ENCODE measurements at regions not wholly inside any gene's neighbourhood (a gene's known extent, or its start where the extent isn't known, plus 50 kb on each side); places are given as distances from the start of the nearest gene placed in this dataset.

DNA sequence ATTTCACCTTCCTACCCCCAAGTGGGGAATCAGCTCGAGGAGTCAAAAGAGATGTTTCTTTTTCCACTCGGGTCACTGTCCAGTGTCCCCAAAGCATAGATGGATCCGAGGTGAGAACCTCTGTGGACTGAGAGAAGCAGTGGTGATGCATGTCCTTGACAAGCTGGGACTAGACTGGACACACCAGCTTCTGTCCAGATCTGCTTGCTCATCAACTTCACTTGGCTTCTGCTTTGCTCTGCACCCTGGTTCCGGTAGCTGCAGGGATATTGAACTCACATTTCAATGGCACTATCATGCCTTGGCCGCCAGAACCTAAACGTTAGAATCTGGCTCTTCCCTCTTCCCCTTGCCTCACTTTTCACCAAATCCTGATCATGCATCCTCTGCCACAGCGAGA, 50.3 kb upstream of the CXCL12 start:
- FAIRE-seq: no peak
- no peak for DNase-seq (ENCODE audit: low spot score in 2 of 2)

DNA sequence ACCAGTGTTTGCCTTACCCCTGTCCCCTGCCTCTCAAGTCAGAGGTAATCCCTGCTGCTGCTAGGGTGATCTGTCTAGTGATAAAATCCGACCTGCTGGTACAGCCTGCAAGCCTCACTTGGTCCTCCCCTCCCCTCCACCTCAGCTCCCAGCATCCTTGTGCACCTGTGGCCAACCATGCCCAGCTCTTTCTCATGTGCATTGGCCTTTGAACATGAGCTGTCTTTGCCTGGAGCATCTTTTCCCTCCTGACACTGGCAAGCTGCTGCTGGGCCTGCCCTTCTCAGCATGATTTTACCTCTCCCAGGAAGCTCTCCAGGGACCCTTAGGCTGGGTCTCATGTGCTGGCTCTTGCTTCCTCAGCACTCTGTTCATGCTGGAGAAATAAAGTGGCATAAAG, 51.3 kb upstream of the CXCL12 start:
- DNase-seq (ENCODE audit: low spot score in 2 of 2) (no peak), FAIRE-seq (no peak)

DNA sequence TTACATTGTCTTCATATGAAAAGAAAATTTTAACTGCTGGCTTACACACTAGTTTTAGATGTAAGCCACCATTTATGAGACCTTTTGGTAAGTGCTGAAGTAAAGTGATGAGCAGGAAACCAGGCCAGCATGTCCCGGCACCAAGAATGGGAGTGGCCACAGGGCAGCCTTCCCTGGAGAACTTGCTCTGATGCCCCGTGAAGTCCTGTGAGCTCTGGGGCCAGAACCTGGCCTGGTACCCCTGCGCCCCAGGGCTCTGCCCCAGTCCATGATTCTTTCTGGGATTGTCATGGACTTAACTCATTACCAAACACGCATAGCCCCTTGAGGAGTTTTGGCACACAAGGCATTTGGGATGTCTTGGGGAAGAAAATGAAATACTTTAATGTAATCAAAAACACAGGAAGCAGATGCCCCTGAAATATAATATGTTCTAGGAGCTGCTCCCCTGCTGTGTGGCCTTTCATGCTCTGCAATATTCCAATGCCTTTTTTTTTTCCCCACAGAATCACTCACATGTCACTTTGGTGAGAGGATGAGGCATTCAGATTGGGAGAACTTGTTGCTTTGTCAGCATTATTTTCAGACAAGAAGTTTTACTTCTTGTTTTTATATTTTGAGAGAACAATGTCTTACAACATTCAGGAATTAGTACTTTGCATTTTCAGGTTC, 53.1 kb upstream of the CXCL12 start:
- FAIRE-seq (no peak), DNase-seq (ENCODE audit: low spot score in 2 of 2) (no peak)

DNA sequence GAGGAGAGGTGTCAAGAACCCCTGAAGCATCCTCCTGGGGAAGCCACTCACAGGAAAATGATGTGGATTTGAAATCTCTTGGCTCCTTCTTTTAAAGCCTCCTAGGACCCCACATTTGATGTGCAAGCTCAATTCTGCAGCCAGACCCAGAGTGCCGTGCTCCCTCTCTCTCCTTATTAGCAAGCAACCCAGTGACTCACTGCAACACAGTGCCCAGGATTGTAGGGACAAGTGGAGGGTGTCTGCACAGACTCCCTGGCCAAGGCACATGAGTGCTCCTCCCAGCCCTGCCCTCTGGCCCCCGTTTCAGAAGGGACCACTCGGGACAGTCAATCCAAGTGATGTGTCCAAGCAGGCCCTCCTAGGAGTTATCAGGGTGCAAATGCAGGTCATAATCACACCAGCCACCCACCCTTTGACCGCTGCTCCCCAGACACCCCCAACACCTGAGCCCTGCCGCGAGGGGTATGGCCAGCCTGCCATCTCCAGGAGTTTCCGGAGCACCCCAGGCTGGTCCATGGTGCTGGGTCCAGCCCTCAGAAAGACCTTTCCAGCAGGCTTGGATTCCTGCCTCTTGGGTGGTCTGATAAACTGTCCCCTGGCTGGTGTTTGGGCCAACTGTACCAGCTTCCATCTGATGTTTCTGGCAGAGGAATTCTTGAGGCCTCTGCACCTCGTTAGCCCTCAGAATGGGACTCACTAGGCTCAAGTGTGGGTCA, 54.5 kb upstream of the CXCL12 start:
- DNase-seq (ENCODE audit: low spot score in 2 of 2) (no peak), FAIRE-seq (no peak)

DNA sequence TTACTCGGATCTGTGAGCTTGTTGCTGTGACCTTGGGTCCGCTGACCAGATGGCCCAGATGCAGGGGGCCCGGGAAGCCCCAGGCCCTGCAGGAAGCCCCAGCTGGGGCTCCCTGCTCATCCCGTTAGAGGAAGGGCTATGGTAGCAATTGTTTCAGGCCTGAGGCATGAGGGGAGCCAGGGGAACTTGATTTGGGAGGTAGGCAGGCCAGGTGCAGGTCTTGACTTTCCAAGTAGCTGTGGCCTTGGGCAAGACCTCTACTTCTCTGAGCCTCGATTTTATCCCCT, 55.0 kb upstream of the CXCL12 start:
- DNase-seq (ENCODE audit: low spot score in 2 of 2) (no peak), FAIRE-seq (no peak)

DNA sequence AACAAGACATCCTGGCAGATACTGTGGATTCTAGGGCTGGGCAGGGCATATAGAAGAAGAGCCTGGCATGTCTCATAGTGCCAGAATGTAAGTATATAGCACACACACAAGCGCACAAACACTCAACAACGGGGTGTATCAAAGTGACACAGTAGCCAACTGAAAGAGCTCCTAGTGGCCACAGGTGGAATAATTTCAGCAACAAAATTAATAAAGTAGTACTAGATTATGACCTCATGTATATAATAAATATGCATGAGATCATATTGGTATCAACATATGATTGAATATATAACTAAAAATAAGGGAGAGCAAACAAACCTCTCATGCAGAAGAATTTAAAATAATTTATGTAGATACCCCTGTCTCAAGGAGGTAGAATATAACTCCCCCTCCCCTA, 72.4 kb upstream of the CXCL12 start:
- FAIRE-seq (no peak), DNase-seq (ENCODE audit: low spot score in 2 of 2) (no peak)

DNA sequence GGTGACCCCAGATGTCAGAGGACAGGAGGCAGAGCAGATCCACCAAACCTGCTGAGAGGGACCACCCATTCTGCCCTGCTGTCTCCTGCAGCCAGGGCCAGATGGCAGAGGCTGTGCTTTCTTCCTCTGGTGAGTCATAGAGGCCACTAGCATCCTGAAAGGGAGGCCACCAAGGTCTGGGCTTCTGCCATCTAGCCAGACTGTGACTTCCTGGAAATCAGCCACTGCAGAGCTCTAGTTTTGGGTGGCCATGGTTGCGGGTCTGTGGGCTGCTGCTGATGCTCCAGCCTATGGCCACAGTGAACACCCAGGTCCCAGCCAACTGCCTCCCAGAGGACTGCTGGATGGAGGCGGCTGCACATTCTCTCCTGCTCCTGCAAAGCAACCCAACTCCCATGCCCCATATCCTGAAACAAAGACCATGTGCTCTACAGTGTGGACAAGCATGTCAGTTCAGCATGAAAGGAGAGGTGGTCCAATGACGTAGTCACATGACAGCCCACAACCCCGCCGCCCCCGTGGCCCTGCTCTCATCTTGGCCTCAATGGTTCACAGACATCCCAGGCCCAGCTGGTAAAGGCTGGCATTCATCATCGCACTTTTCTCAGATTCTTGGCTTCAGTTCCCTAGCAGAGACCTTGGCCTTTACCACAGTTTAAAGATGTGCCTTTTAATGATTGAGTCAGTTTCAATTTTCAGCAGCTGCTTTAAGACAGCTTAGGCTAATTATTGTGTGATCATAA, 73.9 kb upstream of the CXCL12 start:
- DNase-seq (ENCODE audit: low spot score in 2 of 2): no peak
- FAIRE-seq: no peak

DNA sequence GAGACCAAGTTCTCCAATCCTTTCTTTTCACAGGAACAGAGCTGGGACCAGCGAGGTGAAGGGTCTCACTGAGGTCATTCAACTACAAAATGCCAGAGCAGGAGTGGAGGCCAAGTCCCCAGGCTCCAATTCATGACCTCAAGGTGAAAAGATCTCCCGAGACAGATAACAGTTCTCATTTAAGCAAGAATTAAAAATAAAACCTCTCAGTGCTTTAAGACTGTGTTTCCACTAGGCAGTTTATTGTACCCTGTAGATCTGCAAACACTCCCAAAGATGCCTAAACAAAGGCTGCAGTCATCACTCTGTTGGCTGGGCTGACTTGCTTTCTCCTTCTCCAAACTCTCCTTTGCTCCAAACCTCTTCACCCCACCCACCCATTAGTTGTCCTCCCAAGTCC, 74.8 kb upstream of the CXCL12 start:
- no peak for FAIRE-seq
- DNase-seq (ENCODE audit: low spot score in 2 of 2): no peak

DNA sequence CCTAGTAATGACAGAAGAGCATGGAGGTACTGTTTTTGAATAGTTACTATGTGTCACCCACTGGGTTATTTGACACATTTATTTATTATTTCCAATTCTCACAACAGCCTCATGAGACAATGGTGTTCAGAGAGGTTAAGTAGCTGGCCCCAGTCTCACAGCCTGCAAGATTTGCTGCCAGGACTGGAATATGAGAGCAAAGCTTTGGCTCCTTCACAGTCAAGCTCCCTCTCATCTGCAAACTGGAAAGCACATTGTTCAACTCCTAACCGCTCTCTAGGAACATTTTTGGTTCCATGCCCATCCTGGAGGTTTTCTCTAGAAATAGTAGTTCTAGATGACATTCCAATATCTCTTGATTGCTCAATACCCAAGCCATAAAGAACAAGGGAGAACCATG, 75.5 kb upstream of the CXCL12 start:
- FAIRE-seq (no peak), DNase-seq (ENCODE audit: low spot score in 2 of 2) (no peak)

DNA sequence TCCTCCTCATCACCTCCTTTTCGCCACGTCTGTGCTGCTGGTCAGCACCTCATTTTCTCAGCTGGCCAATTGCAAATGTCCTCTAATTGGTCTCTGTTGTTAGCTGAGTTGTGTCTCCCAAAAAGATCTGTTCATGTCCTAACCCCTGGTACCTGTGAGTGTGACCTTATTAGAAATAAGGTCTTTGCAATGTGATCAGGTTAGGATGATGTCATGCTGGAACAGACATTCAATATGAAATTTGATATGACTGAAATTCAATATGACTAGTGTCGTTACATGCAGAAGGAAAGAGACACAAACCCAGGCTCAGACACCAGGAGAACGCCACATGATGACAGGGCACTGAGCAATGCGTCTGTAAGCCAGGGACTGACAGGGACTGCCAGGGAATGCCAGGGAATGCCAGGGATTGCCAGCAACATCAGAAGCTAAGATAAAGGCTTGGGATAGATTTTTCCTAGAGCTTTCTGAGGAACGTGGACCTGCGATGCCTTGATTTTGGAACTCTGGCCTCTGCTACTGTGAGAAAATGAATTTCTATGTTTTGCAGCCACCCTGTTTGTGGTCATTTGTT, 77.5 kb upstream of the CXCL12 start:
- no peak for DNase-seq (ENCODE audit: low spot score in 2 of 2)
- no peak for FAIRE-seq

DNA sequence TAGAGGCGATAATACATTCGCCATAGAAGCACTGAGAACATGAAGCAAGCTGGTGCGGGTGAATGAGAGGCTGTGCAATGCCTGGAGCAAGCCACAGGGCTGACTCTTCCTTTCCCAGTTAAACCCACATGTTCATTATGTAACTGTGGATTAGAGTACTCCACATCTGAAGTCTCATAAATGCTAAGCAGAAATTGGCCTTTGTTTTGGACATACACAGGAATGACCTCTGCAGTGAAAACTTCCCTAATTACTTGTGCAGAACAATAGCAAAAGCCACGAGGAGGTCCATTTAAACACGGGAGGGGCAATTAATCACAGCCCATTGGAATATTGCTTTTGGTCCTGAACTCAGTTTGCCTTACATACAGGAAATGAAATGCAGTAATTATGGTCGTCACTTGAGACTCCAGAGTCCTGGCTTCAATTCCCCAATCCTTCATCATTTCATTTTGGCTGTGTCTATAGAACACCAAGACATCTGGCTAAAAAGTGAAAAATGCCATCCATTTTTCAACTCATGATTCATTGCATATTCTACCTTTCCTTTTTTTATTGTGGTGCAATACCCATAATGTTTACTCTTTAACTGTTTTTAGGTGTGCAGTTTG, 78.7 kb upstream of the CXCL12 start:
- DNase-seq (ENCODE audit: low spot score in 2 of 2): no peak
- FAIRE-seq: no peak

DNA sequence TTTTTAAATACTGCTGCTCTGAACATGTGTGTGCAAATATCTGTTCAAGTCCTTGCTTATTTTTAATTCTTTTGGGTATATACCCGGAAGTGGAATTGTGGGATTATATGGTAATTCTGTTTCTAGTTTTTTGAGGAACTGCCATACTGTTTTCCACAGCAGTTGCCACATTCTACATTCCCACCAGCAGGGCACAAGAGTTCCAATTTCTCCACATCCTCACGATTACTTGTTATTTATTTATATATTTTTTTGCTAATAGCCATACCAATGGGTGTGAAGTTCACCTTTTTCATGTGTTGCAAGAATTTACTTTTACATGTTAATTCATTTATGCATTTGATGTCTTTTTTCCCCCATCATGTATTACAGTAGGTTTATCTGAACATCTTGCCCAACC, 79.6 kb upstream of the CXCL12 start:
- DNase-seq (ENCODE audit: low spot score in 2 of 2) (no peak), FAIRE-seq (no peak)

DNA sequence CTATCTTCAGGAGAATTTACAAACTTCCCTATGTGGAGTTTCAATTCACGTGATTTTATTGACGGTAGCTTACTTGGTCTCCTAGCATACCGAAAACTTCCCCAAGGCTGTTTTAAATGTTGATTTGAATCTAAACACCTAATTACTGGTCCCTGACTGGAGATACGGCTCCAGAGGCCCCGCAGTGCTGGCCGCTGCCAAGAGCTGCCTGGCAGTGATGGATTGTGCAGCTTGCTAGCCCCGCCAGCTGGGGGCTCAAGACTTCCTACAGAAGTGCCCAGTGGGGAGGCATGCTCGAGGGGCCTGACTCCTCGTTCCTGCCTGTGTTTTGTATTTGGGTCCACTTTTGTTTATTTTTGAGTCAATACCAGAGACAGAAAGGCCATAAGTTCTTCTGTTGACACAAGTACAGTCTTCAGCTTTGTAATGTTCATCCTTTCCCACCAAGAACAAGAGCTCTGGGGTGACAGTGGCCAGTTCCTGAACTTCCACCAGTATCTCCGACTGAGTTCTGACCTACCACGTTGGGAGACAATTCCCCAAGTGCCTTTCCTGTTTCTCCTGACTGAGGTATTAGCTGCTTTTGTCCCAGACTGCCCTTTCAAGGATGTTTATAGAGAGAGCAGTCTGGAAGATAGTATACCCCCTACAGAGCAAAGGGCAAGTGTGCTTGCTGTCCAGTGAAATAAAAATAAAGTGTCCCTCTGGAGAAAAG, 80.7 kb upstream of the CXCL12 start:
- DNase-seq (ENCODE audit: low spot score in 2 of 2) (no peak), FAIRE-seq (no peak)

DNA sequence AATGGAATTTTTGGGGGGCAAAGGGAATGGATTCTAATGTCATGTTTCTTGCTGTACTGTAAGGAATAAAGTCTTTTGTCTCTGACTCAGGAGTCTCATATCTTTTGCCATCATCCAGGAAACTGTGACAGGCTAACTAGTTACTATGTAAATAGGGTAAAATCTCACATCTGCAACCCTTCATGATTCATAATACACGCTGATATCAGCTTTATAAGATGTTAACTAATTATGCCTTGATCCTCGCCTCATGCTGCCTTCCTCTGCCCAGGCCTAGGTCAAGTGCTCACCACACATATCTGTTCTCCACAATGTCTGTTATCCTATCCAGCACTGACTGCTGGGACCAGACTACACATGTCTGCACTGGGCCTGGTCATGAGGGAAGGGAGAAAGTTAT, 81.3 kb upstream of the CXCL12 start:
- DNase-seq (ENCODE audit: low spot score in 2 of 2): no peak
- no peak for FAIRE-seq

DNA sequence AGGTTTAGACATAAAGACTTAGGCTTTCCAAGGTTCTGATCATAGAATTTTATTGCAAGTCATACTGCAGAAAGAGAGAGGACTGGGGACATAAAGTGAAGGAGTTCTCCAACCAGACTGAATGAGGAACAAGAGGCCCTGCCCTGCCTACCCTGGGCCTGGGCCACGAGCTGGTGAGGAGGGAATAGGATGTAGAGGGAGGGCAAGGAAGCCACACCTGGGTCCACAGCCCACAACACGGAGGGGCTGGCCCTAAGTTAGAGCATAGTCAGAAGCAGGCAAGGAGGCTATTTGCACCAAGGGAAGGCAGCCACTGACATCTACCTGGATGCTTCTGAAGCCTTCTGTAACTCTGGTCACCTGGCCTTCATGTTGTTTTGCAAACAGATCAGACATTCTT, 82.2 kb upstream of the CXCL12 start:
- FAIRE-seq (no peak), DNase-seq (ENCODE audit: low spot score in 2 of 2) (no peak)

DNA sequence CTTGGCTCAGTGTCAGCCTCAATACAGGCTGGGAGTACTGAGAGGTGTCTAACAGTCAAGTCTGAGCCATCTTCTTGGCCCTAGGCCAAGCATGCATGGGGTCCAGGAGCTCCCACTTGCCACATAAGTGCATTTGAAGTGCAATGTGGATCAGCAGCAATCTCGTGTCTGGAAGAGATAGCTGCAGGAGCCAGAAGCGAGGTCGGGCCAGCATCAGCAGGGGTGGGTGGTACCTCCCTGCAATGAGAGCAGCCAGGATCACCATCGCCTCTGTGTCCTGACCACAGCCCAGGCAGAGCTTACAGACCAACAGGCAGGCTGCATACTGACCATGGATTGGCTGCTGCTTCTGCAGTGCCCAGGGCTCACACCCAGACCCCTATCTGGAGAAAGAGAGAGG, 83.0 kb upstream of the CXCL12 start:
- FAIRE-seq (no peak), DNase-seq (ENCODE audit: low spot score in 2 of 2) (no peak)

DNA sequence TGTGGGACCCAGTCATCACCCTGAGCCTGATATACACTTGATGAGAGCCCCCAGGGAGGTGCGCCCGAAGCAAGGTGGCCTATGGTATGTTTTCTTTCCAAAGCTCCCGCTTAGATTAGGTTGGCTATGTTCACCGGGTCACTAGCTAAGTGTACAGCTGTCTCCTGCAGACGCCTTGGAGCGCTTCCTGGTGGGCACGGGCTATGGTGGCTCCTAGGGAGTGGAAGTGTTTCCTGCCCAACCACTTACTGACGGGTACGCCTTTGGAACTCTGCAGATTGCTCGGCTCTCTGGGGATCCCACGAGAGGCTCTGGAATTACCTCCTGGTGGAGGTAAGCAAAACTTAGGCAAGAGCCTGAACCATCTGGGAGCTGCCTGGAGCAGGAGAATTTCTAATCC, 83.6 kb upstream of the CXCL12 start:
- no peak for FAIRE-seq
- no peak for DNase-seq (ENCODE audit: low spot score in 2 of 2)

DNA sequence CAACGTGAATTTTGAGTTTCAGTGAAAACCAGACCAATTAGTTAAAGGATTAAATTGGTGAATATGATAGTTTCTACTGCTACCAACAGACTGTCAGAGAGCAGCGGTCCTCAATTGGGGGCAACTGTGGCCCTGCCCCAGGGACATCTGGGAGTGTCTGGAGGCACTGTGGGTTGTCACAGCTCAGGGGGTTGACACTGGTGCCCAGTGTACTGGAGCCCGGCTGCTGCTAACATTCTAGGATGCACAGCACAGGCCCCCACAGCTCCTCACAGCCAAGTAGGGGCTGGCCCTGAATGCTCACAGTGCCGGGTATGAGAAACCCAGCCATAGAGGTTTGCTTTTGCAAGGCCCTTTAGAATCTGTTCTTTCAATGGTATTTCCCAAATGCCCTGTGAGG, 84.1 kb upstream of the CXCL12 start:
- no peak for FAIRE-seq
- DNase-seq (ENCODE audit: low spot score in 2 of 2): no peak

DNA sequence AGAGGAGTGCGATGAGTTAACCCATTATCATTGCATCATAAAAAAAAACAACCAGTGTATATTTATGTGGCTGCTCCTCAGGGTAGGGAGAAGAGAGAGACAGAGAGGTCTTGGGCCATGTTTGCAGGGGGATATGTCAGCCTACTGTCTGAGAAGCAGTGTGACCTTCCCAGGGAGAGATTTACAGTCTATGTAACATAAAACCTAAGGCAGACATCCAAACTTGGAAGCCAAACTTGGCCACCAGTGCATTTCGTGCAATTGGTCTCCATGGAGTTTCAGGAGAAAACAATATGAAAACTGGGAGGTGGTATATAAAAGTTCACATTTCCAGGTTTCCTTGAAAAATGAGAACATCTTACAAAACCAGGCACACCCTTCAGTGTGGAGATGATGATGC, 85.9 kb upstream of the CXCL12 start:
- no peak for DNase-seq (ENCODE audit: low spot score in 2 of 2)
- no peak for FAIRE-seq

DNA sequence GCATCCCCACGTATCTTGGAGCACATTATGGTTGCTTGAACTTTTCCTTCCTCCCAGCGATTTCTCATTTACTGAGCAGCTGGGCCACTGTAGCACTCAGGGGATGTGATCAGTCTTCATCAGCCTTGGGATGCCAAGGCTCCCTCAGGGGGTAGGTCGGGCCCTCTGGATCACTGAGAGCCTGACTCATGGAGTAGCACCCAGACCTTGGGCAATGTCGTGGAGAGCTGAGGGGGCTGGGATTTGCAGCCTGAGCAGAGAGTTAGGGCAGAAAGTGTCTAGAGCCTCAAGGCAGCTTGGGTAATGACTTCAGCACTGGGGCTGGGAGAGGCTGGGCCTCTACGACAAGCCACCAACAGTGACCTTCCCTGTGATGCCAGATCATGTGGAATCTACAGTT, 86.5 kb upstream of the CXCL12 start:
- DNase-seq (ENCODE audit: low spot score in 2 of 2) (no peak), FAIRE-seq (no peak)

DNA sequence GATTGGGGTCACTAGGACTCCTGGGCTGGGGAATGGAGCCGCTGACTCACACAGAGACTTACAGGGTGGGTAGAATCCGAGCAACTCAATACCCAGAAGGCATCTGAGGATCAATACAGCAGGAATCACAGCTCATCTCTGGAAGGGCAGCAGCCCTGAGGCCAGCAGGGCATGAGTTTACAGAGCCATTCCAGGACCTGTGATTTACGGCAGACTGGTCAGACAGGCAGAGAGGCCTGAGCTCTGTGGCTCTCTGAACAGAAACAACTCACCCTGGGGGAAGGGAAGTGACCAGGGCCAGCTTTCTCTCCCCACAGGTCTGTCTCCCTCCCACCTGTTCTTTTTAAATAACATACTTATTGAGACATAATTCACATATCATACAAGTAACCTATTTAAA, 88.2 kb upstream of the CXCL12 start:
- no peak for FAIRE-seq
- DNase-seq (ENCODE audit: low spot score in 2 of 2): no peak
